ENCODE measurements at regions not wholly inside any gene's neighbourhood (a gene's known extent, or its start where the extent isn't known, plus 50 kb on each side); places are given as distances from the start of the nearest gene placed in this dataset.

DNA sequence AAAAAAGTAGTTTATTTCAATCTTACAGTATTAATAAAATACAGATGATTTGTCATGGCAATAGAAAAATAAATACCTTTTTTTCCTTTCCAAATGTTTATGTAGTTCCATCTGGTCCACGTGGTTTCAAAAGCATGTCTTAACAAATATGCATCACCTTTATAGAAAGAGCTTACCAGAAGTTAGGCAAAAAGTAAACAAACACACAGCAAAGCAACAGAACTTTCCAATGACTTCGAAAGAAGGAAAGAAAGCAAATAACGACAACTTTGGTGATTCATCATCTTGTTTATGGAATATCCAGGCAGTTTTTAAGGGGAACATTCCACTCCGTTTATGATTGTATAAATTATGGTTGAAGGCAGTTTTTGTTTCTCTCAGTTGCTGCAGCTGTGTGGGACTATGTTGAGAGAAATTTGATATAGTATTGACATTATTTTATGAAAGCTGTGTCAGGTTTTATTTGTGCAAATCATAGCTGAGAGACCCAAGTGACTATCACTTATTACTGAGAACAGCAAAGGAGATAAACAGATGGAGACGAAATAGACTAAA lies 203.1 kb downstream of the CDC14C start:
- DNase-seq (no peak), ATAC-seq (no peak)
- Mint-ChIP-seq H3K36me3 (no peaks in the 10 kb centered on the region), H3K4me3 (no peak overlapping the region), H3K27me3 (no peaks in the 10 kb centered on the region), H3K27ac (no peak overlapping the region), H3K4me1 (no peaks in the 10 kb centered on the region), H3K9me3 (peaks cover 0 to 11% (median 5%) of the 10 kb centered on the region in 11 donors)
- Histone ChIP-seq H3K27ac (ENCODE audit: low read depth, low read length) (no peak overlapping the region), H3K27me3 (ENCODE audit: control insufficient read depth in 2 of 2, insufficient read depth in 2 of 2, low read length in 2 of 2) (no peaks in the 10 kb centered on the region), H3K9me3 (ENCODE audit: control insufficient read depth in 2 of 3, low read length in 3 of 3) (no peaks in the 10 kb centered on the region), H3K36me3 (ENCODE audit: control insufficient read depth in 2 of 3, insufficient read depth in 3 of 3, low read length in 3 of 3) (no peaks in the 10 kb centered on the region), H3K4me1 (ENCODE audit: control insufficient read depth in 2 of 2, insufficient read depth in 2 of 2, low read length in 2 of 2) (no peaks in the 10 kb centered on the region), H3K4me3 (ENCODE audit: low read length) (no peak overlapping the region)
- ChIA-PET CTCF (no interaction called here), POLR2A (no interaction called here)
- intact Hi-C loops (cut with micrococcal nuclease), result no loop called here

DNA sequence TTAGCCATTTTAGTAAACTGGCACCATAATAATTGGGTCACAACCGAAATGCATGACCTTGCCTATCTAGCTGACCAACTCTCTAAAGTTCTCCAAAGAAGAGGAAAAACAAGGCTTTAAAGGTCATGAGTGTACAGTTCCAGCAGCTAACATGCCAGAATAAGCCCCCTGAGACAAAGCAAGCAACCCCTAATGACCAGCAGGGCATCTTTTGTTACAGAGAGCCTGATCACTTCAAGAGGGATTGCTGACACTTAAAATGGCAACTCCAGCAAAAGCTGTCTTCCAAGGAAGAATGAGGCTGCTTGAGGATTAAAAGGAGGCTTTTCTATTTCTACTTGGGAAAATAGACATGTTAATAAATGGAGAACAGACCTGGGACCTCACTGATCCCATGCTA lies 213.6 kb downstream of the CDC14C start:
- ATAC-seq (no peak), DNase-seq (no peak)
- ChIA-PET POLR2A (no interaction called here), CTCF (no interaction called here)
- no peaks in the 10 kb centered on the region for H3K4me1 ChIP-seq (ENCODE audit: control insufficient read depth in 2 of 2, insufficient read depth in 2 of 2, low read length in 2 of 2)
- no peak overlapping the region for H3K27ac ChIP-seq (ENCODE audit: low read depth, low read length)
- H3K36me3 ChIP-seq (ENCODE audit: control insufficient read depth in 2 of 3, insufficient read depth in 3 of 3, low read length in 3 of 3), result no peaks in the 10 kb centered on the region
- Mint-ChIP-seq H3K4me3 (no peak overlapping the region), H3K9me3 (peaks cover 0 to 9% (median 0%) of the 10 kb centered on the region in 11 donors), H3K27me3 (no peaks in the 10 kb centered on the region), H3K4me1 (no peaks in the 10 kb centered on the region), H3K27ac (no peak overlapping the region), H3K36me3 (no peaks in the 10 kb centered on the region)
- no peaks in the 10 kb centered on the region for H3K9me3 ChIP-seq (ENCODE audit: control insufficient read depth in 2 of 3, low read length in 3 of 3)
- intact Hi-C loops (cut with micrococcal nuclease), result no loop called here
- H3K27me3 ChIP-seq (ENCODE audit: control insufficient read depth in 2 of 2, insufficient read depth in 2 of 2, low read length in 2 of 2), result no peaks in the 10 kb centered on the region
- no peak overlapping the region for H3K4me3 ChIP-seq (ENCODE audit: low read length)

DNA sequence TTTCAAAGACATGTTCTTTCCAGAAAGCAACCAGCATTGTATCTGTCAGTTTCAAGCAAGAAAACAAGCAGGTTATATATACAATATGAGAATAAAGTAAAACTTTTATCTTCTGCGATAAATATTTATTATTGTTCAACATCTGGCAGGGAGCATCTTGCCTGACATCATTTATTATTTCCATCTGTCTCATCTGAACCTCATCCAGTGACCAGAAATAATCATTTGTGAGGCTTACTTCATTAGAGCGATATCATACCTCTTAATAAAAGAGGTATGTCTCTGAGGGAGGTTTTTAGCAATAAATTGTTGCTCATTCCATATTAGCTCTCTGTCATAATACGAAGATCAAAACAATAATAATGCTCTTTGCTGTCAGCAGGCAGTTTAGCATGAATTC lies 226.1 kb downstream of the CDC14C start:
- no peaks in the 10 kb centered on the region for H3K27me3 Mint-ChIP-seq
- no peaks in the 10 kb centered on the region for H3K36me3 Mint-ChIP-seq
- H3K9me3 Mint-ChIP-seq, result peaks cover 0 to 8% (median 0%) of the 10 kb centered on the region in 11 donors
- ChIA-PET POLR2A (no interaction called here), CTCF (no interaction called here)
- Histone ChIP-seq H3K36me3 (ENCODE audit: control insufficient read depth in 2 of 3, insufficient read depth in 3 of 3, low read length in 3 of 3) (no peaks in the 10 kb centered on the region), H3K4me1 (ENCODE audit: control insufficient read depth in 2 of 2, insufficient read depth in 2 of 2, low read length in 2 of 2) (no peaks in the 10 kb centered on the region), H3K27ac (ENCODE audit: low read depth, low read length) (no peak overlapping the region), H3K27me3 (ENCODE audit: control insufficient read depth in 2 of 2, insufficient read depth in 2 of 2, low read length in 2 of 2) (no peaks in the 10 kb centered on the region), H3K4me3 (ENCODE audit: low read length) (no peak overlapping the region), H3K9me3 (ENCODE audit: control insufficient read depth in 2 of 3, low read length in 3 of 3) (no peaks in the 10 kb centered on the region)
- H3K27ac Mint-ChIP-seq, result no peak overlapping the region
- no peaks in the 10 kb centered on the region for H3K4me1 Mint-ChIP-seq
- intact Hi-C loops (cut with micrococcal nuclease), result no loop called here
- no peak for DNase-seq
- no peak for ATAC-seq
- H3K4me3 Mint-ChIP-seq, result no peak overlapping the region

DNA sequence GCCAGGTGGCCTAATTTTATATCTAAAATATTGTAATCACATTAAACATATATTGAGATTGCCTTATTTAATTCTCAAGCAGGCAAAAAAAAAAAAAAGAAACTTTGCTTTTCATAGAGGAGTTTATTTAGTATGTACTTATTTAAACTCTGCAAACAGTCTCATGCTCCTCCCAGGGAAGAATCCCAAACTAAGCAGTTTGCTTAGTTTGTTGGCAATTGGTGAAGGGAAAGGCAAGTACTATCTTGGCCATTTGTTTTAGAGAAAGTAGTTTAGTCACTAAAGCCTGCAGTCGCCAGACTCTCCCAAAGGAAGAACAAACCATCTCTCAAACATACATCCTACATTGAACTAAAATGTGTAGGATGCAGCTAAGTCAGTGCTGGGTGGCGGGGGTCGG lies 226.8 kb downstream of the CDC14C start:
- Histone ChIP-seq H3K4me3 (ENCODE audit: low read length) (no peak overlapping the region), H3K9me3 (ENCODE audit: control insufficient read depth in 2 of 3, low read length in 3 of 3) (no peaks in the 10 kb centered on the region), H3K27me3 (ENCODE audit: control insufficient read depth in 2 of 2, insufficient read depth in 2 of 2, low read length in 2 of 2) (no peaks in the 10 kb centered on the region), H3K36me3 (ENCODE audit: control insufficient read depth in 2 of 3, insufficient read depth in 3 of 3, low read length in 3 of 3) (no peaks in the 10 kb centered on the region), H3K4me1 (ENCODE audit: control insufficient read depth in 2 of 2, insufficient read depth in 2 of 2, low read length in 2 of 2) (no peaks in the 10 kb centered on the region), H3K27ac (ENCODE audit: low read depth, low read length) (no peak overlapping the region)
- intact Hi-C loops (cut with micrococcal nuclease), result no loop called here
- no peaks in the 10 kb centered on the region for H3K4me1 Mint-ChIP-seq
- H3K4me3 Mint-ChIP-seq, result no peak overlapping the region
- peaks cover 0 to 8% (median 0%) of the 10 kb centered on the region in 11 donors for H3K9me3 Mint-ChIP-seq
- no peaks in the 10 kb centered on the region for H3K27me3 Mint-ChIP-seq
- CTCF ChIA-PET, result no interaction called here
- no peaks in the 10 kb centered on the region for H3K36me3 Mint-ChIP-seq
- DNase-seq, result no peak
- no peak for ATAC-seq
- POLR2A ChIA-PET, result no interaction called here
- H3K27ac Mint-ChIP-seq, result no peak overlapping the region

DNA sequence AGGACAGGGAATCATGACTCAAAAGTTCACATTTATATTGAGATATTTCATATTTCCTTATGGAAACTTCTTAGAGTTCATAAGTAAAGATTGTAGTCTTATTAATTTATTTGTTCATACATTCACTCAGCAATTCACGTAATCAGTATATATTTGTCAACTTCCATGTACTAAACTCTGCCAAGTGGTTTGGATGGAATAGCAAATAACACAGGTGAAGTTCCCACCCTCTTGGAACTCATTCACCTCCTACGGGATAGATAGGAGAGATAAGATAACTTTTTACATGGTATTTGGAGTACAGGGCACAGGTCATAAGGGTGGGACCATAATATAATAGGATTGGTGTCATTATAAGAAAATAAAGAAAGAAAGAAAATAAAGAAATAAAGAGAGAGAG lies 234.0 kb downstream of the CDC14C start:
- intact Hi-C loops (cut with micrococcal nuclease), result no loop called here
- no peaks in the 10 kb centered on the region for H3K27me3 Mint-ChIP-seq
- peaks cover 0 to 13% (median 3%) of the 10 kb centered on the region in 11 donors for H3K9me3 Mint-ChIP-seq
- no peaks in the 10 kb centered on the region for H3K4me1 Mint-ChIP-seq
- ChIA-PET CTCF (no interaction called here), POLR2A (no interaction called here)
- DNase-seq, result no peak
- Histone ChIP-seq H3K27ac (ENCODE audit: low read depth, low read length) (no peak overlapping the region), H3K4me1 (ENCODE audit: control insufficient read depth in 2 of 2, insufficient read depth in 2 of 2, low read length in 2 of 2) (no peaks in the 10 kb centered on the region), H3K9me3 (ENCODE audit: control insufficient read depth in 2 of 3, low read length in 3 of 3) (no peaks in the 10 kb centered on the region), H3K27me3 (ENCODE audit: control insufficient read depth in 2 of 2, insufficient read depth in 2 of 2, low read length in 2 of 2) (no peaks in the 10 kb centered on the region), H3K4me3 (ENCODE audit: low read length) (no peak overlapping the region), H3K36me3 (ENCODE audit: control insufficient read depth in 2 of 3, insufficient read depth in 3 of 3, low read length in 3 of 3) (no peaks in the 10 kb centered on the region)
- H3K4me3 Mint-ChIP-seq, result no peak overlapping the region
- ATAC-seq, result no peak
- no peak overlapping the region for H3K27ac Mint-ChIP-seq
- H3K36me3 Mint-ChIP-seq, result no peaks in the 10 kb centered on the region

DNA sequence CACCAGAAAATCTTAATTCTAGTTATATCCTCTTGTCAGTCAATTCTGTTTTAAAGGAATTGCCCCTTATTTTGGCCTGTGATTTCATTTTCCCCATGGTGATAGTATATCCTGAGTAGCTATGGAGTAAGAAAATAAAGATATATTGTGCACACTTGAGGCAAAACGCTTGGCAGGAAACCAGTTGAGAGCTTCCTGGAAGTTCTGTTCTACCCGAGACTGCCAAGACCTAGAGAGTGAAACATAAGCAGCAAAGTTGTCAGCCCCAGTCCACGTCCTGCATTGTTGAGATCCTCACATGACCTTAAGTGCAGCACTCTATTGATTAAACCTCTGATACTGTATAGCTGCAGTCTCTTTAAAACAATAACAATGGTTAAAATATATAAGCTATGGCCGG lies 235.2 kb downstream of the CDC14C start:
- Histone ChIP-seq H3K4me3 (ENCODE audit: low read length) (no peak overlapping the region), H3K27ac (ENCODE audit: low read depth, low read length) (no peak overlapping the region), H3K27me3 (ENCODE audit: control insufficient read depth in 2 of 2, insufficient read depth in 2 of 2, low read length in 2 of 2) (no peaks in the 10 kb centered on the region), H3K4me1 (ENCODE audit: control insufficient read depth in 2 of 2, insufficient read depth in 2 of 2, low read length in 2 of 2) (no peaks in the 10 kb centered on the region), H3K36me3 (ENCODE audit: control insufficient read depth in 2 of 3, insufficient read depth in 3 of 3, low read length in 3 of 3) (no peaks in the 10 kb centered on the region), H3K9me3 (ENCODE audit: control insufficient read depth in 2 of 3, low read length in 3 of 3) (no peaks in the 10 kb centered on the region)
- CTCF ChIA-PET, result no interaction called here
- DNase-seq, result no peak
- H3K4me3 Mint-ChIP-seq, result no peak overlapping the region
- POLR2A ChIA-PET, result no interaction called here
- H3K4me1 Mint-ChIP-seq, result no peaks in the 10 kb centered on the region
- peaks cover 0 to 14% (median 3%) of the 10 kb centered on the region in 11 donors for H3K9me3 Mint-ChIP-seq
- H3K27ac Mint-ChIP-seq, result no peak overlapping the region
- ATAC-seq, result no peak
- intact Hi-C loops (cut with micrococcal nuclease), result no loop called here
- no peaks in the 10 kb centered on the region for H3K36me3 Mint-ChIP-seq
- no peaks in the 10 kb centered on the region for H3K27me3 Mint-ChIP-seq

DNA sequence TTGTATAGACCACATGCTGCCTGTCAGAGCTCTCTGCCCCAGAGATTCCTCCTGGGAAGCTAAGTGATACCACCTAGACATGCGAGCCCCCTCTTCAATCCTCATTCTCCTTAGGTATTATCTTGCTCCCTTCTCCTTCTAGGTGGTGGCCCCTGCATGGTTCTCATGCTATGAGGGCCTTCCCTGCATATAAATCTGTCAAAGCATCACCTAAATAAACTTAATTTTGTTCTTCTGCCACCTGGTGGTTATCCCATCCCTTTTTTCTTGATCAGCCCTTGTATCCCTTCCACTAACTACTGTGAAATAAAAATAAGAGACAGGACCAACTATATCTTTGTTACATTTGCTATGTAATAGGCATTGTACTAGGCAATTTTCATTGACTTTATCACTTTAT lies 242.1 kb downstream of the CDC14C start:
- Mint-ChIP-seq H3K36me3 (no peaks in the 10 kb centered on the region), H3K27ac (no peak overlapping the region), H3K4me1 (no peaks in the 10 kb centered on the region), H3K4me3 (no peak overlapping the region), H3K27me3 (no peaks in the 10 kb centered on the region), H3K9me3 (peaks cover 0 to 11% (median 0%) of the 10 kb centered on the region in 11 donors)
- Histone ChIP-seq H3K9me3 (ENCODE audit: control insufficient read depth in 2 of 3, low read length in 3 of 3) (no peaks in the 10 kb centered on the region), H3K27ac (ENCODE audit: low read depth, low read length) (no peak overlapping the region), H3K4me3 (ENCODE audit: low read length) (no peak overlapping the region), H3K36me3 (ENCODE audit: control insufficient read depth in 2 of 3, insufficient read depth in 3 of 3, low read length in 3 of 3) (no peaks in the 10 kb centered on the region), H3K4me1 (ENCODE audit: control insufficient read depth in 2 of 2, insufficient read depth in 2 of 2, low read length in 2 of 2) (no peaks in the 10 kb centered on the region), H3K27me3 (ENCODE audit: control insufficient read depth in 2 of 2, insufficient read depth in 2 of 2, low read length in 2 of 2) (no peaks in the 10 kb centered on the region)
- POLR2A ChIA-PET, result no interaction called here
- intact Hi-C loops (cut with micrococcal nuclease), result no loop called here
- DNase-seq (no peak), ATAC-seq (no peak)
- CTCF ChIA-PET, result no interaction called here
